Stimulated activated CD8-positive, alpha-beta memory T cell treated with anti-CD3 and anti-CD28 coated beads, Interleukin-7, amount 100 ng/mL, for 4 hours (primary cell): ENCODE measurements at regions not wholly inside any gene's neighbourhood (a gene's known extent, or its start where the extent isn't known, plus 50 kb on each side); places are given as distances from the start of the nearest gene placed in this dataset.

ENCODE experiments used
- DNase-seq, 2 donors: peaks; one replicate each; pipeline ENCODE4 v3.0.0-alpha.2; 2020; ENCODE audit warnings: low read depth in 2 of 2

- no peak for DNase-seq
Observed at GRCh38 chr2:67871686-67872412, 191.0 kb downstream of the C1D start.

GRCh38 chr2:67872481-67872880 is 190.3 kb downstream of the C1D start:
- no peak for DNase-seq

DNA sequence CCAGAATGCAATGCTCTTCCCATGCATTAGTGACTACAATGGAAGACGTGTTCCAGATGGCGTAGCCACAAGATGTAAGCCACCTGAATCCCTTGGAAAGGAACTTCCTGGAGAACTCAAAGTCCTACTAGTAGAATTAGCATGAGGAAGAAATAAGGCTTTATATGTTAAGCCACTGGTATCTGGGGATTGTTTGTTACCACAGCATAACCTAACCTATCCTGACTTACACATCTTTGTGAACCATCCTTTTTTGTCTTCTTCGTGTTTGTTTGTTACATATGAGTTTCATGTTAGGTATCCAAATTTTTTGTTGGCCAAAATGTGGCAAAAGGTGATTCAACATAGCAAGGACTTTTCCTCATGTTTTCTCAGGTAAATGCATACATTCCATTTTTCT is 188.9 kb downstream of the C1D start:
- DNase-seq, result no peak

GRCh38 chr2:67876176-67876575 is 186.6 kb downstream of the C1D start:
- no peak for DNase-seq

- DNase-seq, result no peak
Observed at GRCh38 chr2:67877301-67877700, 185.5 kb downstream of the C1D start.

GRCh38 chr2:67878743-67879142 is 184.1 kb downstream of the C1D start:
- DNase-seq, result no peak

DNA sequence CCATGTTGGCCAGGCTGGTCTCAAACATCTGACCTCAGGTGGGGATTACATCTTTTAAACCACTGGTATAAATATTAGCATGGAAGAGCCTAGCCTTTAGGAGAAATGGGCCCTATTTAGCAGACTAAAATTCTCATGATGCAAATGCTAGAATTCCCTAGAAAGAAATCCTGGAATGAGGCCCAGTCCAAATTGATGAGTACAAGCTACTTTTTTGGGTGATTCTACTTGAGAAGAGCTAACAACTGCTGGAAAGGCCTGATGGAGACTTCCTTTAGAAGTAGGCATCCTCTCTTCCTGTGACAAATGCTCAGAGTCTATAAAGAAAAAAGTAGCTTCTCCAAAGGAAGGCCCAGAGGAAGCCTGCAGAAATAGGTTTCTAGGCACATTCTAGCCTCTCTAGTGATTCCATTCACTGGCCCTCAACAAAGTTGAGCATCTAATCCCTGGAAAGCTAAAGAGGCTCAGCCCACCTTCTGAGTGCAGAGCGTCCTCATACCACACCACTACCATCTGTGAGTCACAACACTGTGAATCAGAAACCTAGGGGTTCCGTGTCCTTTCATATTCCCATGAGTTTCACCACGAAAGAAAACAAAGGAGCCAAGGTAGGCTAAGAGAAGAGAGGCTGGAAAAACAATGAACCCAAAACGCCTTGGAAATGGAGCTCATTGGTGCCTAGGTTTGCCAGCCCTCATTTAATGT is 183.1 kb downstream of the C1D start:
- DNase-seq, result no peak

DNA sequence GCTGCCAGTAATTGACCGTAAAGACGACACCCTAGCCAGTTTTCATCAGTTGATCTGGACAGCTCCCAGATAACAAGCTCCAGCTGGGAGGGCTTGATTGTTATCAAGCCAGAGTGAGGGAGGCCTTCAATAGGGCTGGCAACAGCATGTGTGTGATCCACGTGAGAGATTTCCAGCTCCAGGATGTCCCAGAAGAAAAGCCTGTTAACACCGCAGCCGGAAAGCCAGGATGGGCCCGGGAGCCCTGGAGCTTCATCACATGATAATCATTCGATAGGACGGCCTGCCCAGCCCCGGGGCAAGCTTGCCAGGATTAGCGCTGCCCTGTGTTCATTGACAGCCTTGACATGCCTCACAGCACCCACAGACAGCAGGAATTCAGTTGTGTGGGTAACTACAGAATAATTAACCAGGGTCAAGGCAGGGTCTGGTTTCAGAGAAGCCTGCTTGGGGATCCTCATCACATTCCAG is 182.5 kb downstream of the C1D start:
- no peak for DNase-seq

DNA sequence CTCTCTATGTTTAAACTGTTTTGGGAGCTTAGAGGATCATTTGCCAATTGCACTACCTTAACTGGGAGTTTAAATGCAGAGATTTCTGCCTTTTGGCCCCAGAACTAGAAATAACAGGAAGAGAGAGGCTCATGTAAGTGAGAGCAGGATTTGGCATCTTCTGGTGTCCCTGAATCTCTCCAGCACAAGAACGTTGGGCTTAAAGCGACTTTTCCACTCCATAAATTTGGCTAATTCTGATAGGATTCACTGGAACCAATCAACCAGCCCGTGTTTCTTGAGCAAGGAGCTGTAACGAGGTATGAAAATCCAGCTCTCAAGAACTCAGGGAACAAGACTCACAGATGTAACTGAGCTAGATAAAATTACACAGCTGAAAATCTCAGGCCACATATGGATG is 181.0 kb downstream of the C1D start:
- DNase-seq, result no peak

DNA sequence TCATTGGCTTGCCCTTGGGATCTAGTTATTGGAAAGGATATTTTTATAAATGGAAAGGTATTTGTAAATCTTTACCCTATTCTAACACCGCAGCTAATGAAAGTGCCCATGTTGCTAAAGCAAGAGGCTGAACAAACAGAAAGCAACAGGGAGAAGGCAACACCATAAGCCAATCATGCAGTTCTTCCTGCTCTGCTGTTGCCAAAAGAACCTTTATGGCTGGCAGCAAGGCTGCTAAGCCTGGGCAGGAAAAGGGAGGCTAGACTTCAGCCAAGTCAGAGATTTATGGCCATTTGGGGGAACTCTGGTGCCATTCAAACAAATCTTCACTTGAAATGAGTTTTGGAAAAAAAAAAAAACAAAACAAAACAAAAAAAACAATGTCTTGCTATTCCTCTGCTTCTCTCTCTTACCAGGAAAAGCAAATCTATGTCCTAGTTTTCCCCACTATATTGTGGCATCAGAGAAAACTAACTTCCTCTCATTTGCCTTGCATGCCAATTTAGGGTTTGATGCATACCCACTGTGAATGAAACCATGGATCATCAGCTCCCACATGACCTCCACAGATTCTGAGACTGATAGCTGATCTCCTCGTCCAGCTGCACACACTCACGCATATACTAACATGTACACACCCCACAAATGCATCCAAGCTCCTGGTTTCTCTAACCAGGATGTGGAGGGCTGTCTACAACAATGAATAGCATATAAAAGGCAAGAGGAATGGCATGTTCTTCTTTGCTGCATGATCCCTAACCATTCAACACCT is 179.3 kb downstream of the C1D start:
- DNase-seq, result no peak

- no peak for DNase-seq
Observed at GRCh38 chr2:67888351-67889005, 174.3 kb downstream of the C1D start.

- no peak for DNase-seq
Observed at GRCh38 chr2:67889056-67889455, 173.7 kb downstream of the C1D start.

- no peak for DNase-seq
Observed at GRCh38 chr2:67891642-67892041, 171.2 kb downstream of the C1D start.

DNA sequence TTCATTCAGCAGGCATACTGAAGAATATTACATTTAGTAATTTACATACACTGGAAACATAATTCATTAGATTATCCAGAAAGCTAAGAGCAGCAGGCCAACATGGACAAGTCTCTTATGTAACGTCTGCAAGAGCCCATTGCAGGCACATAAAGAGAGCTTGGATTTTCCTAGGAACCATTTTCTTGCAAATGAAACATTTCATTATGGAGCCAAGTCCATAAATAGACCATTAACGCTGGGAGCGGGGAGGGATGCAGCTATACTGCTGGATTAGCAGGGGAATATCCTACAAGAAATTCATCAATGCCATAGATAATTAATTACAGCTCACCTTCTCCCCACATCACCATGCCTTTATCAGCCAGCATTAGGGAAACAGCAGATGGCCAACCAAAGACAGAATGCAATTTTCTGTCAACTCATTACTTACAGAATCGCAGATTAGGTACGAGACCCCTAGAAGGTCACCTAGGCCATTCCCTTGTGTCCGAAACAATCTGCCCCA is 170.4 kb downstream of the C1D start:
- DNase-seq, result no peak

DNA sequence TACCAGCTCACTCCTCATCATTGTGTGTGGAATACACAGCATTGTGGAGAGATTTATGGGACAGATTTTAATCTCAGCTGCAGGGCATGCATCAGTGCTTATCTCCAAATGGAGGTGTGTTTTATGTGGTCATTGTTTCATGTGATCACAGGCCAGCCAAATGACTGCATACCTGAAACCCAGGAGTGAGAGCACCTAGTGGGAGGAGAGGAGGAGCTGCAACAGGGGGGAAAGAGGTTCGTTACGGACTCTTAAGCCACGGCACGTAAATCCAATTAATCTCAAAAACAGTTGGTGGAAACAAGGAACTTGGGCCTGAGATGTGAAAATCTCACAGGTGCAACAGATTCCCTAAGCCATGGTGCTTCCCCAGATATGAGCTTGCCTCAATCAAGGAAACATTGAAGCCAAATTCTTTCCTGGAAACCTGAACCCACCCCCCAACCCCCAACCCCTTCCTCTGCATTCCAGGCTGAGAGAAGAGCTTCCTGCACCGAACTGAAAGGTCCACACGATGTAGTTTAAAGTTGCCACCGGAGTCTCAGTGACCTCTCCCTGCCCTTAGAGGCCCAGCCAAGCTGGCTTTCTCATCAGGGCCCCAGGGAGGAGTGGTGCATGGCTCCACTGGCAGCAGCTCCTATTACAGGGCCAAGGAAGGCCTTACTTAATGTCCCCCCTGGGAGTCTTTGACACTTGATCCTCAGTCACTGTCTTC is 167.4 kb downstream of the C1D start:
- DNase-seq, result no peak

GRCh38 chr2:67896076-67896475 is 166.7 kb downstream of the C1D start:
- no peak for DNase-seq

- no peak for DNase-seq
Observed at GRCh38 chr2:67896476-67896875, 166.3 kb downstream of the C1D start.

DNA sequence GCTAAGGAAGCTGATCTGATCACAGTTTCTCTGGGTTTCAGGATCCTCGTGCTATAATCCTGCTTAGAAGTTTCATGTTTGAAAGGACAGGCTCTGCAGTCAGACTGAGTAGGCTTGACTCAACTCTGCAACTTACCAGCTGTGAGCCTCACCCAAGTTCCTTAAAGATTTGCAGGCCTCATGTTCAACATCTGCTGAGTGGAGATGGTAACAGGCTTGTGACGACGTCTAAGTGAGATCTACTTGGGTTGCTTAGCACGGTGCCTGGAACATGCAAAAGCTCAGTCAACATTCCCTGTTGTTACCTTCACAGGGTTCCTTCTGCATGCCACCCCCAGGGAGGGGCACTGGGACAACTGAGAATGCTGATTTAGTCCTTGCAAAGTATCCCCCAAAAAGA is 164.2 kb downstream of the C1D start:
- DNase-seq, result no peak

DNA sequence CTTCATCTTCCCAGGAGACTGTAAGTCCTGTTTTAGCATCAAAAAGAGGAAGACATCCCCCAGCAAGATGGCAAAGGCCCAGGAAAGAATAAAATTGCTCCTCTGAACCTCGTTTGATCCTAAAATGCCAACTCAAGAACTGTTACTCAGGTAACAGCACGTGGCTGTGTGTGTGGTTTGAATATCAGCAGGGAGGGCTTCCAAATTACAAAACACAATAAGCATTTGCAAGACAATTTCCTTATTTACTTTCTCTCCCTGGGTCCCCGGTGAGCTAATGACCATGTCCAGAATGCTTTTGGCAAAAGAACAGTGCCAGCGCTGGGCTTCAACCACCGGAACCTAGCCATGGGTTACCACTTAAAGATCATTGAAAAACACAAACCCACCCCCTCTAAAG is 163.6 kb downstream of the C1D start:
- DNase-seq, result no peak

GRCh38 chr2:67900826-67901225 is 162.0 kb downstream of the C1D start:
- no peak for DNase-seq

DNA sequence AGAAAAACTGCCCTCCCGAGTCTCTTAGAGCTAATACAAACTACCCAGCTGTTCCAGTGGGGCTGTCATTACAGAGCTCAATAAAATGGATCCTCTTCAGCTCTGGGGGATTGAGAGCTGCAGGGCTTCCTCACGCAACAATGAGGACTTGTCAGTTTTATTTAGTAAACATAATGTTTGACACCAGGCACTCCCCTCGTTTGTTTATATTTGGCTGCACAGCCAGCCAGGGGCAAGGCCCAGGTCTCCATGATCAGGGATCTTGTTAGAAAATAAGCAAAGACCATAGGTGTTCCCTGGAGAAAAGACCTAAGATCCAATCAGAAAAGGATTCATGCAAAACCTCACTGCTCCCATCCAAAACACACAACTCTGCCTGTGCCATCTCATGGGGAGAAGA is 158.2 kb downstream of the C1D start:
- no peak for DNase-seq
